Trophoblast cell (in vitro differentiated cells and primary cell): ENCODE measurements at regions not wholly inside any gene's neighbourhood (a gene's known extent, or its start where the extent isn't known, plus 50 kb on each side); places are given as distances from the start of the nearest gene placed in this dataset.

ENCODE experiments used
- DNase-seq, 2 donors: peaks; one replicate each; pipeline ENCODE4 v3.0.0-alpha.2; 2016
- H2AFZ ChIP-seq: 2 replicates; pipeline ENCODE4 v1.6.1; 2013; ENCODE audit warnings: low read length, moderate library complexity, mild to moderate bottlenecking; ENCODE audit not compliant: insufficient read depth, poor library complexity
- H2AK5ac ChIP-seq: 2 replicates; pipeline ENCODE4 v1.6.1; 2013; ENCODE audit warnings: mild to moderate bottlenecking, low read length
- H2BK120ac ChIP-seq: 2 replicates; pipeline ENCODE4 v1.6.1; 2013; ENCODE audit warnings: low read length, mild to moderate bottlenecking, moderate library complexity; ENCODE audit not compliant: insufficient read depth, poor library complexity
- H2BK12ac ChIP-seq: 2 replicates; pipeline ENCODE4 v1.6.1; 2013; ENCODE audit warnings: mild to moderate bottlenecking, low read length, moderate library complexity
- H2BK5ac ChIP-seq: 2 replicates; pipeline ENCODE4 v1.6.1; 2013; ENCODE audit warnings: low read length, low read depth, moderate library complexity, mild to moderate bottlenecking; ENCODE audit not compliant: poor library complexity
- H3K14ac ChIP-seq: 2 replicates; pipeline ENCODE4 v1.6.1; 2013; ENCODE audit warnings: mild to moderate bottlenecking, low read length
- H3K18ac ChIP-seq: 2 replicates; pipeline ENCODE4 v1.6.1; 2013; ENCODE audit warnings: mild to moderate bottlenecking, low read length
- H3K23ac ChIP-seq: 2 replicates; pipeline ENCODE4 v1.6.1; 2013; ENCODE audit warnings: low read length
- H3K27ac ChIP-seq: 2 replicates; pipeline ENCODE4 v1.5.1; 2013; ENCODE audit warnings: low read depth, mild to moderate bottlenecking, inconsistent platforms, low read length, moderate library complexity
- H3K27me3 ChIP-seq: 2 replicates; pipeline ENCODE4 v1.6.1; 2013; ENCODE audit warnings: inconsistent platforms, mild to moderate bottlenecking, low read length, moderate library complexity; ENCODE audit not compliant: insufficient read depth
- H3K36me3 ChIP-seq, 2 experiments: 1 replicate in 1 of 2; 2 replicates in 1 of 2; pipeline ENCODE4 v1.6.1; 2013; ENCODE audit warnings: low read length in 2 of 2, mild to moderate bottlenecking in 2 of 2, moderate library complexity in 1 of 2; ENCODE audit not compliant: insufficient read depth in 2 of 2, control insufficient read depth in 1 of 2
- H3K4ac ChIP-seq: 2 replicates; pipeline ENCODE4 v1.6.1; 2013; ENCODE audit warnings: low read depth, mild to moderate bottlenecking, low read length, moderate library complexity
- H3K4me1 ChIP-seq, 2 experiments: 1 replicate in 1 of 2; 2 replicates in 1 of 2; pipeline ENCODE4 v1.6.1; 2013; ENCODE audit warnings: low read length in 2 of 2, mild to moderate bottlenecking in 2 of 2, moderate library complexity in 1 of 2; ENCODE audit not compliant: insufficient read depth in 2 of 2, control insufficient read depth in 1 of 2
- H3K4me2 ChIP-seq: 2 replicates; pipeline ENCODE4 v1.6.1; 2013; ENCODE audit warnings: inconsistent platforms, mild to moderate bottlenecking, low read length, moderate library complexity
- H3K4me3 ChIP-seq: 2 replicates; pipeline ENCODE4 v1.5.1; 2013; ENCODE audit warnings: mild to moderate bottlenecking, low read depth, low read length, inconsistent platforms
- H3K79me1 ChIP-seq: one replicate; pipeline ENCODE4 v1.6.1; 2013; ENCODE audit warnings: low read length
- H3K79me2 ChIP-seq: 2 replicates; pipeline ENCODE4 v1.6.1; 2013; ENCODE audit warnings: low read length, mild to moderate bottlenecking; ENCODE audit not compliant: control insufficient read depth, insufficient read depth, poor library complexity
- H3K9ac ChIP-seq: 2 replicates; pipeline ENCODE4 v1.6.1; 2013; ENCODE audit warnings: mild to moderate bottlenecking, low read length
- H3K9me3 ChIP-seq: 2 replicates; pipeline ENCODE4 v1.6.1; 2013; ENCODE audit warnings: low read depth, mild to moderate bottlenecking, control low read depth, inconsistent platforms, low read length; ENCODE audit not compliant: insufficient read depth
- H4K12ac ChIP-seq: 2 replicates; pipeline ENCODE4 v1.6.1; 2013; ENCODE audit warnings: low read depth, mild to moderate bottlenecking, low read length, moderate library complexity
- H4K8ac ChIP-seq: 2 replicates; pipeline ENCODE4 v1.6.1; 2013; ENCODE audit warnings: low read depth, mild to moderate bottlenecking, low read length, moderate library complexity
- H4K91ac ChIP-seq: one replicate; pipeline ENCODE4 v1.6.1; 2013; ENCODE audit warnings: low read depth, mild to moderate bottlenecking, low read length, moderate library complexity
- WGBS: extraction: QIAGEN DNeasy Blood & Tissue Kit; methylation state at CpG from one replicate; pipeline ENCODE4 v1.1.7; 2013; ENCODE audit warnings: missing lambda C conversion rate; ENCODE audit not compliant: insufficient read length, insufficient coverage; ENCODE audit errors: extremely low coverage; 5-methylcytosine and 5-hydroxymethylcytosine counted together

GRCh38 chr21:36207577-36208320 lies 51.1 kb downstream of the DOP1B start:
- no peak overlapping the region for H3K9ac ChIP-seq
- H3K36me3 ChIP-seq = peaks cover 6 to 13% of the 10 kb centered on the region in 2 experiments
- peaks cover 32% of the 10 kb centered on the region for H3K79me1 ChIP-seq
- peak overlapping the region; percentile 39 for H3K27ac ChIP-seq
- no peaks in the 10 kb centered on the region for H3K27me3 ChIP-seq
- DNase-seq = peak; percentile 93 to 96
- no peak overlapping the region for H3K23ac ChIP-seq
- H4K8ac ChIP-seq = no peak overlapping the region
- peak overlapping the region; percentile 7 for H3K14ac ChIP-seq
- peaks cover 35 to 36% of the 10 kb centered on the region in 2 experiments for H3K4me1 ChIP-seq
- H2AFZ ChIP-seq = no peak overlapping the region
- H3K18ac ChIP-seq = peak overlapping the region; percentile 14
- H2BK5ac ChIP-seq = no peak overlapping the region
- H2AK5ac ChIP-seq = no peak overlapping the region
- H3K9me3 ChIP-seq = no peaks in the 10 kb centered on the region
- H4K91ac ChIP-seq = peak overlapping the region; percentile 36
- peak overlapping the region; percentile 19 for H2BK12ac ChIP-seq
- peaks cover 2% of the 10 kb centered on the region for H3K79me2 ChIP-seq
- H4K12ac ChIP-seq = no peak overlapping the region
- WGBS = no CpG with 5 or more reads among the region's 15 CpGs
- no peak overlapping the region for H3K4ac ChIP-seq
- no peak overlapping the region for H2BK120ac ChIP-seq
- H3K4me2 ChIP-seq = no peak overlapping the region
- H3K4me3 ChIP-seq = no peak overlapping the region

GRCh38 chr21:36208326-36209013 lies 51.8 kb downstream of the DOP1B start:
- Histone ChIP-seq H4K91ac (peak overlapping the region; percentile 36), H3K23ac (no peak overlapping the region), H3K79me1 (peaks cover 30% of the 10 kb centered on the region), H3K79me2 (peaks cover 2% of the 10 kb centered on the region), H3K4me3 (no peak overlapping the region), H3K27ac (peak overlapping the region; percentile 39), H3K9ac (no peak overlapping the region), H2AK5ac (peak overlapping the region; percentile 25), H2BK5ac (no peak overlapping the region), H3K18ac (peak overlapping the region; percentile 32), H3K27me3 (no peaks in the 10 kb centered on the region), H3K14ac (peak overlapping the region; percentile 18), H3K4me1 (peaks cover 31 to 33% of the 10 kb centered on the region in 2 experiments), H3K4ac (peak overlapping the region; percentile 31), H3K36me3 (peaks cover 8 to 13% of the 10 kb centered on the region in 2 experiments), H3K4me2 (no peak overlapping the region), H4K8ac (no peak overlapping the region), H2BK12ac (peak overlapping the region; percentile 63), H3K9me3 (no peaks in the 10 kb centered on the region), H4K12ac (no peak overlapping the region), H2AFZ (no peak overlapping the region), H2BK120ac (peak overlapping the region; percentile 23)
- WGBS = no CpG with 5 or more reads among the region's 27 CpGs
- no peak for DNase-seq

DNA sequence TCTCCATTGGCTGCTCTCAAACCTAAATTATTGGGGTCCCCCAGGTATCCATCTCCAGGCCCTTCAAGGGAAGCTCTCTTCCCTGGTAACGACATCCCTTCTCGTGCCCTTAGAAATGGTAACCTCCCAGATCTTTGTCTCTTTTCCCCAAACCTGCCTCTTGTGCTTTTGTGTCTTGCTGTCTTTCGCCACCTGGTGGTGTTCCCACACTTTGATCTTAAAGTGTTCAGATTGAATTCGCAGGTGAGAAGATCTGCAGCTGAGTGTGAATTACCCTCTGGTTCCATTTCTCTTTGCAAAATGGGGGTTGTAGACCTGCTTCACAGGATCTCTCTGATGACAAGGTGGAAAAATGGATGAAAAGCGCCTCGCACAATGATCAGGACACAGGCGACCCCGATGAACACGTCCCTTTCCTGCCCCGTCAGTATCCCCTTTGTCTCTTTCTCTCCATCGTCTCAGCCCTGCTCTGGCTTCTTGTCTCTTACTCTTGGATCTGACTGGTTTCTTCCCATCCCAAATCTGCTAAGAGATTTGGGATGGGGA lies 53.1 kb downstream of the DOP1B start:
- no peaks in the 10 kb centered on the region for H3K9me3 ChIP-seq
- H2BK5ac ChIP-seq = peak overlapping the region; percentile 95
- peak overlapping the region; percentile 97 for H2BK120ac ChIP-seq
- H3K4ac ChIP-seq = peak overlapping the region; percentile 49
- no peak overlapping the region for H3K9ac ChIP-seq
- H3K4me2 ChIP-seq = peak overlapping the region; percentile 24
- peak; percentile 69 to 87 for DNase-seq
- peak overlapping the region; percentile 68 for H3K18ac ChIP-seq
- H2BK12ac ChIP-seq = peak overlapping the region; percentile 97
- peak overlapping the region; percentile 91 for H3K14ac ChIP-seq
- peak overlapping the region; percentile 6 for H2AFZ ChIP-seq
- H4K91ac ChIP-seq = peak overlapping the region; percentile 97
- H3K23ac ChIP-seq = no peak overlapping the region
- peaks cover 12 to 19% of the 10 kb centered on the region in 2 experiments for H3K36me3 ChIP-seq
- H3K79me1 ChIP-seq = peaks cover 28% of the 10 kb centered on the region
- peaks cover 27 to 33% of the 10 kb centered on the region in 2 experiments for H3K4me1 ChIP-seq
- H4K8ac ChIP-seq = peak overlapping the region; percentile 74
- peak overlapping the region; percentile 64 for H2AK5ac ChIP-seq
- peak overlapping the region; percentile 96 for H3K27ac ChIP-seq
- H3K79me2 ChIP-seq = peaks cover 2% of the 10 kb centered on the region
- H3K27me3 ChIP-seq = no peaks in the 10 kb centered on the region
- peak overlapping the region; percentile 35 for H4K12ac ChIP-seq
- WGBS = no CpG with 5 or more reads among the region's 11 CpGs
- H3K4me3 ChIP-seq = no peak overlapping the region

DNA sequence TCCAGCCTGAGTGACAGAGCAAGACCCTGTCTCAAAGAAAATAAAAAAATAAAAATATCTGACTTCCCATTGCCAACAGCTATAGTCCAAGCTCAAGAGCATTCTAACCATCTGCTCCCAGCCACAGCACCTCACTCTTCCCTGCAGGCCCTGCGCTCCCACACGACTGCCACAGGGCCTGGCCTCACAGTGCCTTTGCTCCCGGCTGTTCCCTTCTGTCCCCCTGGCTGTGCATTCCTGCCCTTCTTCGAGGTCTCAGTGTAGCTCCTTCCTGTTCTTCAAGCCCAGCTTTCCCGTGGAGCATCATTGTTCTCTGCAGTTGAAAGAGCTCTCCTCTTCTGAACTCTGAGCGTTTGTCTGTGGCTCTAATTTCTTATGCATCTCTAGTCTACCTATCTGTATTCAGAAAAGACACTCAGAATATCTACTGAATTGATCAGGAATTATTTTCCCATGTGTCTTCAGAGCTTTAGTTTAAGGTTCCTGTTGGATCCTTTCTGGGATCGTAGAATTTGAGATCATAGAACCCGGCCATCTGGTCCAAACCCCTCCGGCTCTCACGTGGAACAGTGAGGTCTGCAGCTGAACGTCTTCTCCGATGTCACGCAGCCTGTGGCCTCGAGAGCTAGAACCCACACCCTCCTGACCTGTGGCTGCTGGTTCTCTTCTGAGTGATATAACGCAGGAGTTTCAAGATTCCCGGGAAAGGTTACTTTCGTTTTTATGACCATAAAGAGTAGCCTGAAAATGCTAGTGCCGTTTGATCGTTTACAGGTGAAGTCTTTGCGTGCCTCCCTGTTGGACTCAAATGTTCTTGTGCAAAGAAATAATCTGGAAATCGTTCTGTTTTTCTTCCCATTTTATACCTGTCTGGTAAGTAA lies 54.4 kb downstream of the DOP1B start:
- H3K27ac ChIP-seq = peak overlapping the region; percentile 48
- no CpG with 5 or more reads among the region's 21 CpGs for WGBS
- peak overlapping the region; percentile 96 for H2AK5ac ChIP-seq
- H3K4me1 ChIP-seq = peaks cover 27 to 33% of the 10 kb centered on the region in 2 experiments
- H2BK120ac ChIP-seq = peak overlapping the region; percentile 79
- H2AFZ ChIP-seq = no peak overlapping the region
- H3K4ac ChIP-seq = peak overlapping the region; percentile 30
- H4K12ac ChIP-seq = no peak overlapping the region
- no peaks in the 10 kb centered on the region for H3K27me3 ChIP-seq
- H4K8ac ChIP-seq = peak overlapping the region; percentile 15
- H2BK12ac ChIP-seq = peak overlapping the region; percentile 97
- peaks cover 28% of the 10 kb centered on the region for H3K79me1 ChIP-seq
- H3K4me3 ChIP-seq = no peak overlapping the region
- H3K18ac ChIP-seq = peak overlapping the region; percentile 51
- H3K4me2 ChIP-seq = no peak overlapping the region
- peaks cover 16 to 21% of the 10 kb centered on the region in 2 experiments for H3K36me3 ChIP-seq
- peaks cover 2% of the 10 kb centered on the region for H3K79me2 ChIP-seq
- H3K23ac ChIP-seq = no peak overlapping the region
- peak overlapping the region; percentile 61 for H3K14ac ChIP-seq
- H4K91ac ChIP-seq = peak overlapping the region; percentile 77
- H3K9ac ChIP-seq = no peak overlapping the region
- peak overlapping the region; percentile 85 for H2BK5ac ChIP-seq
- peak; percentile 50 to 60 for DNase-seq
- H3K9me3 ChIP-seq = no peaks in the 10 kb centered on the region
